Heart right ventricle (tissue), 16 donors: ENCODE measurements at regions not wholly inside any gene's neighbourhood (a gene's known extent, or its start where the extent isn't known, plus 50 kb on each side); places are given as distances from the start of the nearest gene placed in this dataset.

Source experiments
- ATAC-seq, 8 donors: fragments of 200-7000 bp; cut with Tn5 transposase; one replicate each; pipeline ENCODE4 v1.9.1; 2020; ENCODE audit warnings: mild to moderate bottlenecking in 8 of 8, moderate library complexity in 8 of 8, moderate number of reproducible peaks in 1 of 8
- DNase-seq, 2 donors: peaks; one replicate each; pipeline ENCODE4 v3.0.0-alpha.2; 2020
- H3K27ac ChIP-seq, 10 donors: fragments of 200-600 bp; sonication (generic) in 2 of 10; one replicate each; pipeline versions ENCODE4 v1.5.0 to v1.8.0; 2020 to 2022; ENCODE audit warnings: mild to moderate bottlenecking in 3 of 10
- H3K27me3 ChIP-seq, 7 donors: fragments of 200-600 bp; one replicate each; pipeline ENCODE4 v1.8.0; 2021 to 2022; ENCODE audit warnings: mild to moderate bottlenecking in 2 of 7
- H3K36me3 ChIP-seq, 9 donors: fragments of 200-600 bp; sonication (generic) in 1 of 9; one replicate each; pipeline versions ENCODE4 v1.5.0 to v1.8.0; 2020 to 2022; ENCODE audit warnings: mild to moderate bottlenecking in 2 of 9
- H3K4me1 ChIP-seq, 9 donors: fragments of 200-600 bp; sonication (generic) in 1 of 9; one replicate each; pipeline versions ENCODE4 v1.5.0 to v1.8.0; 2020 to 2022; ENCODE audit warnings: mild to moderate bottlenecking in 4 of 9
- H3K4me3 ChIP-seq, 10 donors: fragments of 200-600 bp; sonication (generic) in 2 of 10; one replicate each; pipeline versions ENCODE4 v1.5.0 to v1.8.0; 2020 to 2022; ENCODE audit warnings: mild to moderate bottlenecking in 7 of 10, moderate library complexity in 2 of 10
- H3K9me3 ChIP-seq, 11 donors: fragments of 200-600 bp in 10 of 11; sonication (generic) in 2 of 11; one replicate each; pipeline versions ENCODE4 v1.5.0 to v1.8.0; 2013 to 2022; ENCODE audit warnings: mild to moderate bottlenecking in 2 of 11, control low read depth in 1 of 11, moderate library complexity in 1 of 11
- CTCF ChIP-seq, 9 donors: fragments of 200-600 bp; sonication (generic) in 2 of 9; IDR thresholded peaks; one replicate each; pipeline versions ENCODE4 v1.5.0 to v1.8.0; 2021 to 2022; ENCODE audit warnings: antibody characterized with exemption in 9 of 9, mild to moderate bottlenecking in 5 of 9, moderate library complexity in 1 of 9
- WGBS, 2 donors: extraction: QIAGEN DNeasy Blood & Tissue Kit; methylation state at CpG; one replicate each; pipeline ENCODE4 v1.1.7; 2013; ENCODE audit warnings: inconsistent platforms in 1 of 2; 5-methylcytosine and 5-hydroxymethylcytosine counted together
- intact Hi-C, 10 donors: fragments of 100-400 bp; cut with DNase I; formaldehyde crosslinking; loops; one replicate each; pipeline versions ENCODE4 v1.11.1 to v1.14.2; 2022
- donor health status: Arrhythmogenic right ventricular cardiomyopathy.
- donor health status: ischemic (EF 13 %, LVEDD 7.1; RV severe dilation, severe dysfunction).
- donor health status: healthy with polysubstance abuse.
- donor health status: DM: no; HTN: yes; CAD: no.
- donor health status: DM: no; HTN: no; CAD: no.
- donor health status: ischemic (EF 25% LVEDD 6.9; RV normal size, moderate dysfunction).
- donor health status: ischemic (EF 25% LVEDD 5.7; RV mildly dilated, moderate dysfunction).
- donor health status: healthy.
- donor health status: DM: yes; HTN: yes; CAD: no.
- donor health status: Ischemic cardiomyopathy.
- donor health status: ischemic (EF 35%, LVEDD 5.7; RV mildly dilated, moderate dysfunction).
- donor health status: nonischemic (EF 11% LVEDD 7.7; RV severe dilation, severe dysfunction).
- donor health status: DM: yes; HTN: yes; CAD: no.
- donor health status: PGD.
- donor health status: ischemic (EF 29% LVEDD 5.4; RV normal size, mild dysfunction).
- donor health status: nonischemic (EF 23%, LVEDD 6.1; RV moderate dilation, normal function).

GRCh38 chr17:27199948-27200347, 94.0 kb upstream of the WSB1 start:
- Histone ChIP-seq H3K4me1 (no peaks in the 10 kb centered on the region), H3K36me3 (no peaks in the 10 kb centered on the region), H3K4me3 (no peak overlapping the region), H3K9me3 (no peaks in the 10 kb centered on the region), H3K27ac (no peak overlapping the region), H3K27me3 (peaks cover 0 to 9% (median 0%) of the 10 kb centered on the region in 7 donors)
- 58 to 60% methylated on average over 4 of the region's 4 CpGs for WGBS, 2 donors
- intact Hi-C loops, result no loop called here
- no peak for DNase-seq
- no peak for ATAC-seq
- no peak for TF ChIP-seq CTCF (IDR thresholded peaks at IDR 0.05)

GRCh38 chr17:27200476-27200875, 93.4 kb upstream of the WSB1 start:
- Histone ChIP-seq H3K27ac (no peak overlapping the region), H3K36me3 (no peaks in the 10 kb centered on the region), H3K27me3 (peaks cover 0 to 9% (median 0%) of the 10 kb centered on the region in 7 donors), H3K9me3 (no peaks in the 10 kb centered on the region), H3K4me3 (no peak overlapping the region), H3K4me1 (no peaks in the 10 kb centered on the region)
- no peak for ATAC-seq
- no peak for TF ChIP-seq CTCF (IDR thresholded peaks at IDR 0.05)
- DNase-seq, result no peak
- intact Hi-C loops, result no loop called here

GRCh38 chr17:27203241-27203640, 90.7 kb upstream of the WSB1 start:
- peaks cover 0 to 7% (median 0%) of the 10 kb centered on the region in 11 donors for H3K9me3 ChIP-seq
- 72 to 80% methylated on average over 3 of the region's 3 CpGs for WGBS, 2 donors
- intact Hi-C loops, result no loop called here
- H3K27me3 ChIP-seq, result peaks cover 0 to 12% (median 0%) of the 10 kb centered on the region in 7 donors
- H3K27ac ChIP-seq, result no peak overlapping the region
- DNase-seq (no peak), ATAC-seq (no peak)
- peaks cover 0 to 17% (median 0%) of the 10 kb centered on the region in 9 donors for H3K4me1 ChIP-seq
- TF ChIP-seq CTCF (IDR thresholded peaks at IDR 0.05), result no peak
- H3K36me3 ChIP-seq, result no peaks in the 10 kb centered on the region
- H3K4me3 ChIP-seq, result no peak overlapping the region

- Histone ChIP-seq H3K36me3 (no peaks in the 10 kb centered on the region), H3K9me3 (peaks cover 0 to 7% (median 0%) of the 10 kb centered on the region in 11 donors), H3K4me1 (peaks cover 0 to 17% (median 0%) of the 10 kb centered on the region in 9 donors), H3K27me3 (peaks cover 0 to 12% (median 0%) of the 10 kb centered on the region in 7 donors), H3K27ac (no peak overlapping the region), H3K4me3 (no peak overlapping the region)
- peak in 1 of 9 donors; percentile 39 for TF ChIP-seq CTCF (IDR thresholded peaks at IDR 0.05)
- intact Hi-C loops, result no loop called here
- 38 to 48% methylated on average over 4 of the region's 4 CpGs for WGBS, 2 donors
- ATAC-seq (no peak), DNase-seq (no peak)
Observed at GRCh38 chr17:27206447-27206846, 87.5 kb upstream of the WSB1 start.
